ENCODE measurements at regions not wholly inside any gene's neighbourhood (a gene's known extent, or its start where the extent isn't known, plus 50 kb on each side); places are given as distances from the start of the nearest gene placed in this dataset.
"Not testable (repeated sequence)": the region's sequence is repeated elsewhere in the genome, so short reads cannot be mapped to it uniquely, and the experiment has no call there.

GRCh38 chr7:101757879-101758278 lies 59.5 kb upstream of the CUX1 start:
- TF ChIP-seq, protein P1, sequence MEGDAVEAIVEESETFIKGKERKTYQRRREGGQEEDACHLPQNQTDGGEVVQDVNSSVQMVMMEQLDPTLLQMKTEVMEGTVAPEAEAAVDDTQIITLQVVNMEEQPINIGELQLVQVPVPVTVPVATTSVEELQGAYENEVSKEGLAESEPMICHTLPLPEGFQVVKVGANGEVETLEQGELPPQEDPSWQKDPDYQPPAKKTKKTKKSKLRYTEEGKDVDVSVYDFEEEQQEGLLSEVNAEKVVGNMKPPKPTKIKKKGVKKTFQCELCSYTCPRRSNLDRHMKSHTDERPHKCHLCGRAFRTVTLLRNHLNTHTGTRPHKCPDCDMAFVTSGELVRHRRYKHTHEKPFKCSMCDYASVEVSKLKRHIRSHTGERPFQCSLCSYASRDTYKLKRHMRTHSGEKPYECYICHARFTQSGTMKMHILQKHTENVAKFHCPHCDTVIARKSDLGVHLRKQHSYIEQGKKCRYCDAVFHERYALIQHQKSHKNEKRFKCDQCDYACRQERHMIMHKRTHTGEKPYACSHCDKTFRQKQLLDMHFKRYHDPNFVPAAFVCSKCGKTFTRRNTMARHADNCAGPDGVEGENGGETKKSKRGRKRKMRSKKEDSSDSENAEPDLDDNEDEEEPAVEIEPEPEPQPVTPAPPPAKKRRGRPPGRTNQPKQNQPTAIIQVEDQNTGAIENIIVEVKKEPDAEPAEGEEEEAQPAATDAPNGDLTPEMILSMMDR (IDR thresholded peaks at IDR 0.05; ENCODE audit: unreplicated experiment): no peak
- Mint-ChIP-seq H3K9me3 (no peaks in the 10 kb centered on the region), H3K36me3 (no peaks in the 10 kb centered on the region), H3K4me1 (peaks cover 11% of the 10 kb centered on the region), H3K4me3 (no peak overlapping the region), H3K27me3 (ENCODE audit: low read depth) (peaks cover 3% of the 10 kb centered on the region), H3K27ac (no peak overlapping the region)
- DNase-seq (ENCODE audit: low spot score in 2 of 2, unreplicated experiment in 2 of 2): no peak

DNA sequence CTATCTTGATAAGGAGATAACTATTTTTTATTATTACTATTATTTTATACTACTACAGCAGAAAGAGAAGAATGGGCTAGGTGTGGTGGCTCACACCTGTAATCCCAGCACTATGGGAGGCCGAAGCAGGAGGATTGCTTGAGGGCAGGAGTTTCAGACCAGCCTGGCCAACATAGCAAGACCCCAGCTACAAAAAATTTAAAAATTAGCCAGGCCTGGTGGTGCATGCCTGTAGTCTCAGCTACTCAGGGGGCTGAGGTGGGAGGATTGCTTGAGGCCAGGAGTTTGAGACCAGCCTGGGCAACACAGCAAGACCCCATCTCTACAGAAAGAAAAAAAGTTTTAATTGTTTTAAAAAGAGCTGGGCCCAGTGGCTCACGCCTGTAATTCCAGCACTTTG lies 58.9 kb upstream of the CUX1 start:
- H3K4me1 Mint-ChIP-seq: peaks cover 11% of the 10 kb centered on the region
- H3K4me3 Mint-ChIP-seq; H3K27me3 Mint-ChIP-seq (ENCODE audit: low read depth); DNase-seq (ENCODE audit: low spot score in 2 of 2, unreplicated experiment in 2 of 2); H3K36me3 Mint-ChIP-seq; H3K9me3 Mint-ChIP-seq; H3K27ac Mint-ChIP-seq: not testable (repeated sequence)

DNA sequence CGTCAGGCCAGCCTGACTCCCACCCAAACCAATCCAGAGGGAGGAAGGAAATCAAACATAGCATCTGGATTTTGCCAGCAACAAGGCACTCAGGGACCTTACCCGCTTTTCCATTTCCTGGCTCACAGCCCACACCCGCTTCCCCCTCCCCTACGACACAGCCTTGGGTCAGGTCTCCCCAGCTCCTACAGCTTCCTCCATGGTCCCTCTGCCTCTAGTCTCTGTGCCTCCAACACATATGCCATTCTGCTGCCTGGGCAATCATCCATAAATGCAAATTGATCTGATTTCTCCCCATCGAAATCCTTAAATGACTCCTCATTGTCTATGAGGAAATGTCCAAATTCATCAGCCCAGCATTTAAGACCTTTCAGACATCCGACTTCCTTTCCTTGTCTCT lies 53.2 kb upstream of the CUX1 start:
- no peak for DNase-seq (ENCODE audit: low spot score in 2 of 2, unreplicated experiment in 2 of 2)
- Mint-ChIP-seq H3K36me3 (no peaks in the 10 kb centered on the region), H3K4me1 (no peaks in the 10 kb centered on the region), H3K9me3 (no peaks in the 10 kb centered on the region), H3K4me3 (no peak overlapping the region), H3K27me3 (ENCODE audit: low read depth) (no peaks in the 10 kb centered on the region), H3K27ac (no peak overlapping the region)
- TF ChIP-seq, protein P1 (IDR thresholded peaks at IDR 0.05; ENCODE audit: unreplicated experiment): no peak

- Mint-ChIP-seq H3K4me3 (no peak overlapping the region), H3K9me3 (no peaks in the 10 kb centered on the region), H3K4me1 (no peaks in the 10 kb centered on the region), H3K27ac (no peak overlapping the region), H3K27me3 (ENCODE audit: low read depth) (peaks cover 5% of the 10 kb centered on the region), H3K36me3 (no peaks in the 10 kb centered on the region)
- TF ChIP-seq, protein P1 (IDR thresholded peaks at IDR 0.05; ENCODE audit: unreplicated experiment): no peak
- no peak for DNase-seq (ENCODE audit: low spot score in 2 of 2, unreplicated experiment in 2 of 2)
These were observed 49.9 kb upstream of the CUX1 start for GRCh38 chr7:101767544-101767943.
